ENCODE measurements at regions not wholly inside any gene's neighbourhood (a gene's known extent, or its start where the extent isn't known, plus 50 kb on each side); places are given as distances from the start of the nearest gene placed in this dataset.

GRCh38 chr4:109352941-109353340 is 50.5 kb upstream of the COL25A1 start:
- Histone ChIP-seq H3K36me3 (ENCODE audit: control insufficient read depth in 4 of 4, insufficient read depth in 4 of 4, low read length in 4 of 4) (no peaks in the 10 kb centered on the region), H3K27ac (ENCODE audit: low read depth in 1 of 2, low read length in 1 of 2) (no peak overlapping the region), H3K9ac (ENCODE audit: insufficient read depth in 1 of 2, low read length in 2 of 2) (no peak overlapping the region), H3K4me3 (no peak overlapping the region), H3K4me1 (ENCODE audit: control insufficient read depth in 5 of 5, insufficient read depth in 5 of 5, low read length in 5 of 5) (no peaks in the 10 kb centered on the region), H3K27me3 (ENCODE audit: control insufficient read depth in 3 of 3, insufficient read depth in 3 of 3, low read length in 2 of 3) (peaks cover 0 to 2% (median 0%) of the 10 kb centered on the region in 3 donors), H3K9me3 (ENCODE audit: control insufficient read depth in 4 of 4, insufficient read depth in 3 of 4, low read length in 3 of 4) (peaks cover 0 to 3% (median under 1%) of the 10 kb centered on the region in 4 donors)
- DNase-seq (no peak), ATAC-seq (ENCODE audit: insufficient read depth, low FRiP score) (no peak)
- no peak for TF ChIP-seq CTCF (IDR thresholded peaks at IDR 0.05; ENCODE audit: control extremely low read depth, extremely low read depth)
- 42 to 51% methylated on average over 2 of the region's 2 CpGs for WGBS, 2 donors

Data from lung (tissue), 11 donors.